GM06990 (cell line): ENCODE measurements at regions not wholly inside any gene's neighbourhood (a gene's known extent, or its start where the extent isn't known, plus 50 kb on each side); places are given as distances from the start of the nearest gene placed in this dataset.

Experiments
- DNase-seq: peaks from one replicate; pipeline ENCODE4 v3.0.0-alpha.2; 2011; ENCODE audit not compliant: insufficient read length; ENCODE audit errors: extremely low read depth
- H3K27me3 ChIP-seq: replicated peaks from 2 replicates; pipeline ENCODE4 v1.6.0; 2011; ENCODE audit warnings: low read length; ENCODE audit not compliant: control insufficient read depth, insufficient read depth
- H3K36me3 ChIP-seq: 2 replicates; pipeline ENCODE4 v1.5.1; 2011; ENCODE audit warnings: low read length; ENCODE audit not compliant: control insufficient read depth, insufficient read depth
- H3K4me3 ChIP-seq: replicated peaks from 2 replicates; pipeline ENCODE4 v1.5.1; 2011; ENCODE audit warnings: low read depth, mild to moderate bottlenecking, control low read depth, low read length
- TF ChIP-seq, protein P1 (sequence below): IDR thresholded peaks from 2 replicates; pipeline ENCODE4 v1.5.1; 2011; ENCODE audit warnings: low read length, control low read depth, mild to moderate bottlenecking, inconsistent platforms; ENCODE audit not compliant: insufficient read depth, poor library complexity, severe bottlenecking

DNA sequence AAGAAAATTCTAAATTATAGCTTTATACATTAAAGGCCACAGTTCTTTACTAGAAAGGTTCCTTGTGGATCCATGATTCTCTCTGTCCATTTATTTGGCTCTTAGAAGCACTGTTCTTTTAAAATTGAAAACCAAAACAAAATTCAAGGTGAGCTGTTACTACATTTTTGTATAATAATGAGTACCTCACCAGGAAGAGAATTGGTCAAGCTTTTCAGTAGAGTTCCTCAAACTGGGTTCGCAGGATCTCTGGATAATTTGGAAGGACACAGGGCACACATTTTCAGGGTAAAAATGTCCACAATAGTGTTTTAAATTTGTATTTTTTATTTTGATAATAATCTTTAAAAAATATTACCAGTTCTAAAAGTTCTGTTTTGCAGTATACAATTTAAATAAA is 93.0 kb downstream of the PPP1R3A start:
- TF ChIP-seq, protein P1, sequence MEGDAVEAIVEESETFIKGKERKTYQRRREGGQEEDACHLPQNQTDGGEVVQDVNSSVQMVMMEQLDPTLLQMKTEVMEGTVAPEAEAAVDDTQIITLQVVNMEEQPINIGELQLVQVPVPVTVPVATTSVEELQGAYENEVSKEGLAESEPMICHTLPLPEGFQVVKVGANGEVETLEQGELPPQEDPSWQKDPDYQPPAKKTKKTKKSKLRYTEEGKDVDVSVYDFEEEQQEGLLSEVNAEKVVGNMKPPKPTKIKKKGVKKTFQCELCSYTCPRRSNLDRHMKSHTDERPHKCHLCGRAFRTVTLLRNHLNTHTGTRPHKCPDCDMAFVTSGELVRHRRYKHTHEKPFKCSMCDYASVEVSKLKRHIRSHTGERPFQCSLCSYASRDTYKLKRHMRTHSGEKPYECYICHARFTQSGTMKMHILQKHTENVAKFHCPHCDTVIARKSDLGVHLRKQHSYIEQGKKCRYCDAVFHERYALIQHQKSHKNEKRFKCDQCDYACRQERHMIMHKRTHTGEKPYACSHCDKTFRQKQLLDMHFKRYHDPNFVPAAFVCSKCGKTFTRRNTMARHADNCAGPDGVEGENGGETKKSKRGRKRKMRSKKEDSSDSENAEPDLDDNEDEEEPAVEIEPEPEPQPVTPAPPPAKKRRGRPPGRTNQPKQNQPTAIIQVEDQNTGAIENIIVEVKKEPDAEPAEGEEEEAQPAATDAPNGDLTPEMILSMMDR: no peak
- Histone ChIP-seq H3K4me3 (no peak overlapping the region), H3K36me3 (no peaks in the 10 kb centered on the region), H3K27me3 (no peaks in the 10 kb centered on the region)
- no peak for DNase-seq

DNA sequence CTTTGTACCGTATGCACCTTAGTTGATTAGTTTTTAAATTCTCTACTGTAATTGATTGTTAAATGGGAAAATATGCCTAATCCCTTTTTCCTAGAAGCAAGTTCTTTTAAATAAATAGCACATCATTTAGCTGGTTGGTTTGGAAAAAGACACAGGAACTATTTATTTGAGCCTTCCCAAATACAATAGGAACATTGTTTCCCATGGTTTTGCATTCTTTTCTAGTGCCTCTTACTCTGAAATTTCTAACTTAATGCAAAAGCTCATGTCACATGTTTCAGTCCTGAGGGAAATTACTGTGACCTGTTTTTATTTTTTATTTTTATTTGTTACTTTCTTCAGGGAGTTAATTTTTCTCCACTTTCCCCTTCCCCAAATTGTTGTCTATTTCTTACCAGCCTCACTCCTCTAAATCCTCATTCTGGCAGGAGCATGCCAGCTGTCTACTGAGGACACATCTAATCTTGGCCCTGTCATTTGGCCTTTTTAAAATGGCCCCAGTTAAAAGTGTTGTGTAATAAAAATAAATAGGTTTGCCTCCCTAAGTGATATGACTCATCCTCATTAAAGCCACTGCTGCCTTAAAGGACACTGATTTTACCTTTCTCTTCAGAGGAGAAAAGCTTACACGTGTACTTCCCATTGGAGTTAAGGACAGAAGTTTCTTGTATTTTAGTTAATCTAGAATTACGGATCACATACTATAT is 94.5 kb downstream of the PPP1R3A start:
- TF ChIP-seq, protein P1: no peak
- no peak for DNase-seq
- no peaks in the 10 kb centered on the region for H3K27me3 ChIP-seq

DNA sequence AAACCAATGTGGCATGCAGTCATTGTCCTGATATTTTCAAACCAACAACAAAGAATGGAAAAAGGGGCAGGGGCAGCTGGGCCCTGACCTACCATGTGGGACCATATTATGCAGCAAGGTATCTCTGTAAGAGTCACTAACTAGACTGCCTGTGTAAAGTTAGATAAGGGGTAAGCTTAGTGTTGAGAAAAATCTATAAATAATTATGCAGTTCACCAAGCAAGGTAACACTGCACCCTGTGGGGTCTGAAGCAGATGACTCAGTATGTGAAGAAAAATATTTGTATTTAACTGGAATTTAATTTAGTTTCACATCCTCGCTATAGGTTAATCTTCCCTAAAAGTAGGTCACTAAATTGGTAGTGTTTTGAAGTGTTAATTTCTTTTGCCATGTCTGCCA is 99.3 kb downstream of the PPP1R3A start:
- H3K36me3 ChIP-seq: no peaks in the 10 kb centered on the region
- DNase-seq: no peak
- H3K4me3 ChIP-seq: no peak overlapping the region
- no peaks in the 10 kb centered on the region for H3K27me3 ChIP-seq
- TF ChIP-seq, protein P1: no peak

More for the DNA sequence above, 94.5 kb downstream of the PPP1R3A start:
- Histone ChIP-seq H3K36me3 (no peaks in the 10 kb centered on the region), H3K4me3 (no peak overlapping the region)

DNA sequence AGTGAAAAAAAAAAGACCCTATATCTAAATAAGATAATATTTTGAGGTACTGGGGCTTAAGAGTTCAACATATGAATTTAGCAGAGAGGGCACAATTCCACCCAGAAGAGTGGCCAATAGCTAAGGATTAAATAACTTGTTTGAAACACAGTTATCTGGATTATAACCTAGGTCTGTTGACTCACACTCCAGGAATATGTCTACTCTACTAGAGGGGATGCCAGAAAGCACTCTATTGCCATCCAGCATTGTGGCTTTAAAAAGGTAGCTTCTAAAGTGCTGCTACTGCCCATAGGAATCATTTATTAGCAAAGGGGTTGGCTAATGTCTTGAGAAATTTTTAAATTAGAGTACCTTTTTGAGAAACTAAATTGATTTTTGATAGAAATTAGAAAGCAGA is 102.2 kb downstream of the PPP1R3A start:
- DNase-seq: no peak
- Histone ChIP-seq H3K36me3 (no peaks in the 10 kb centered on the region), H3K27me3 (no peaks in the 10 kb centered on the region), H3K4me3 (no peak overlapping the region)
- TF ChIP-seq, protein P1: no peak

DNA sequence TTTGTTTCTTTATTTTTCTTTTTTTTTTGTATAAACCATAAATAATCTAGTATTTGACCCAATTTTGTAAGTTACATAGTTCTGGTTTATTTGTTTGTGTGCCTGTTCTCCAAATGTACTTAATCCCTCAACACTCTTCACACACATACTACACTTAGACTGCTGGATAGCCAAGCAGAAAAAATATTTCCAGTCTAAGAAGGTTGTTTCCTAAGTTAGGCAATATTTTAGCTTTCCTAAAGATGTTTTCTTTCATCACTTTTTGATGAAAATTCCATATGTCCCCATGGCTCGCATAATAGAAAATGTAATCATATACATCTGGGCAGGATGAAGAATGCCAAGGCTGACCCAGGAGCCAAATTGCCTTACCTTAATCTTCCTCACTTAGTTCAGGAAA is 105.3 kb downstream of the PPP1R3A start:
- TF ChIP-seq, protein P1: no peak
- H3K27me3 ChIP-seq: no peaks in the 10 kb centered on the region
- H3K36me3 ChIP-seq: no peaks in the 10 kb centered on the region
- DNase-seq: no peak
- H3K4me3 ChIP-seq: no peak overlapping the region
